ENCODE measurements at regions not wholly inside any gene's neighbourhood (a gene's known extent, or its start where the extent isn't known, plus 50 kb on each side); places are given as distances from the start of the nearest gene placed in this dataset.

DNA sequence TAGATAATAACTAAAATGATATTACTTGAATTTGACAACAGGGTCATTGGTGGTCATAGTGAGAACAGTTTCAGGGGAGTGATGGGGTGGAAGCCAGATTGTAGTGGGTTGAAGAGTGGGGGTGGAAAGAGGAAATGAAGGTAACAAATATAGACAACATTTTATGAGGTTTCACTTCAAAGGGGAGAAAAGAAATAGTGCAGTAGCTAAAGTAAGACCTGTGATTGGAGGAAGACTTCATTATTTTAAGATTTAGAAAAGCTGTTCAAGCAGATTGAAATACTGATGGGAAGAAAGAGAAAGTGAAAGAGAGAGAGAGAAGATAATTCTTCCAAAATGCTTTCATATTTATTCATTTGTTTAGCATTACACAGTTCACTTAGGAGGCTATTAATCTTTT is 52.0 kb upstream of the KCNA3 start:
- no peaks in the 10 kb centered on the region for H3K9me3 Mint-ChIP-seq
- H3K4me1 Mint-ChIP-seq = no peaks in the 10 kb centered on the region
- no peak overlapping the region for H3K27ac Mint-ChIP-seq (ENCODE audit: unreplicated experiment)
- H3K36me3 Mint-ChIP-seq (ENCODE audit: low read depth) = no peaks in the 10 kb centered on the region
- TF ChIP-seq, protein P1, sequence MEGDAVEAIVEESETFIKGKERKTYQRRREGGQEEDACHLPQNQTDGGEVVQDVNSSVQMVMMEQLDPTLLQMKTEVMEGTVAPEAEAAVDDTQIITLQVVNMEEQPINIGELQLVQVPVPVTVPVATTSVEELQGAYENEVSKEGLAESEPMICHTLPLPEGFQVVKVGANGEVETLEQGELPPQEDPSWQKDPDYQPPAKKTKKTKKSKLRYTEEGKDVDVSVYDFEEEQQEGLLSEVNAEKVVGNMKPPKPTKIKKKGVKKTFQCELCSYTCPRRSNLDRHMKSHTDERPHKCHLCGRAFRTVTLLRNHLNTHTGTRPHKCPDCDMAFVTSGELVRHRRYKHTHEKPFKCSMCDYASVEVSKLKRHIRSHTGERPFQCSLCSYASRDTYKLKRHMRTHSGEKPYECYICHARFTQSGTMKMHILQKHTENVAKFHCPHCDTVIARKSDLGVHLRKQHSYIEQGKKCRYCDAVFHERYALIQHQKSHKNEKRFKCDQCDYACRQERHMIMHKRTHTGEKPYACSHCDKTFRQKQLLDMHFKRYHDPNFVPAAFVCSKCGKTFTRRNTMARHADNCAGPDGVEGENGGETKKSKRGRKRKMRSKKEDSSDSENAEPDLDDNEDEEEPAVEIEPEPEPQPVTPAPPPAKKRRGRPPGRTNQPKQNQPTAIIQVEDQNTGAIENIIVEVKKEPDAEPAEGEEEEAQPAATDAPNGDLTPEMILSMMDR (conservative IDR thresholded peaks at IDR 0.05) = no peak
- no peak overlapping the region for H3K4me3 Mint-ChIP-seq
- H3K27me3 Mint-ChIP-seq (ENCODE audit: low read depth) = peaks cover 66% of the 10 kb centered on the region
- no peak for DNase-seq (ENCODE audit: low read depth, low spot score)

All from neural crest cell (in vitro differentiated cells).